C4-2B (cell line): ENCODE measurements at regions not wholly inside any gene's neighbourhood (a gene's known extent, or its start where the extent isn't known, plus 50 kb on each side); places are given as distances from the start of the nearest gene placed in this dataset.

ENCODE experiments used
- ZFX ChIP-seq: fragments of 450-650 bp; IDR thresholded peaks from 2 replicates; pipeline ENCODE4 v1.6.1; 2017
- TF ChIP-seq, protein P1 (sequence below): fragments of 450-650 bp; conservative IDR thresholded peaks from 2 replicates; pipeline ENCODE4 v1.5.1; 2017; ENCODE audit warnings: mild to moderate bottlenecking

DNA sequence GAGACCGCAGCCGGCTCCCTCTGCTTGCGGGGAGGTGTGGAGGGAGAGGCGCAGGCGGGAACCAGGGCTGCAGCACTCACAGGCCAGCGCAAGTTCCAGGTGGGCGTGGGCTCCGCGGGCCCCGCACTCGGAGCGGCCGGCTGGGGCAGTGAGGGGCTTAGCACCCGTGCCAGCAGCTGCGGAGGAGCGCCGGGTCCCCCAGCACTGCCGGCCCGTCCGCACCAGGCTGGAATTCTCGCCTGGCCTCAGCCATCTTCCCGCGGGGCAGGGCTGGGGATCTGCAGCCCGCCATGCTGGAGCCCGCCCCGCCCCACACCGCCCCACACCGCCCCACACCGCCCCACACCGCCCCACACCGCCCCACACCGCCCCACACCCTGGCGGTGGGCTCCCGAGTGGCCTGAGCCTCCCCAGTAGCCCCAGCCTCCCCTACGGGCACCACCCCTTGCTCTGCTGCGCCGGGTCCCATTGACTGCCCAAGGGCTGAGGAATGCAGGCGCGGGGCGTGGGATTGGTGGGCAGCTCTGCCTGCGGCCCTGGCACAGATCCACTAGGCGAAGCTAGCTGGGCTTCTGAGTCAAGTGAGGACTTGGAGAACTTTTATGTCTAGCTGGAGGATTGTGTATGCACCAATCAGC is 123.9 kb upstream of the MGAT5 start:
- TF ChIP-seq, protein P1, sequence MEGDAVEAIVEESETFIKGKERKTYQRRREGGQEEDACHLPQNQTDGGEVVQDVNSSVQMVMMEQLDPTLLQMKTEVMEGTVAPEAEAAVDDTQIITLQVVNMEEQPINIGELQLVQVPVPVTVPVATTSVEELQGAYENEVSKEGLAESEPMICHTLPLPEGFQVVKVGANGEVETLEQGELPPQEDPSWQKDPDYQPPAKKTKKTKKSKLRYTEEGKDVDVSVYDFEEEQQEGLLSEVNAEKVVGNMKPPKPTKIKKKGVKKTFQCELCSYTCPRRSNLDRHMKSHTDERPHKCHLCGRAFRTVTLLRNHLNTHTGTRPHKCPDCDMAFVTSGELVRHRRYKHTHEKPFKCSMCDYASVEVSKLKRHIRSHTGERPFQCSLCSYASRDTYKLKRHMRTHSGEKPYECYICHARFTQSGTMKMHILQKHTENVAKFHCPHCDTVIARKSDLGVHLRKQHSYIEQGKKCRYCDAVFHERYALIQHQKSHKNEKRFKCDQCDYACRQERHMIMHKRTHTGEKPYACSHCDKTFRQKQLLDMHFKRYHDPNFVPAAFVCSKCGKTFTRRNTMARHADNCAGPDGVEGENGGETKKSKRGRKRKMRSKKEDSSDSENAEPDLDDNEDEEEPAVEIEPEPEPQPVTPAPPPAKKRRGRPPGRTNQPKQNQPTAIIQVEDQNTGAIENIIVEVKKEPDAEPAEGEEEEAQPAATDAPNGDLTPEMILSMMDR: no peak
- no peak for TF ChIP-seq ZFX
